ENCODE measurements at regions not wholly inside any gene's neighbourhood (a gene's known extent, or its start where the extent isn't known, plus 50 kb on each side); places are given as distances from the start of the nearest gene placed in this dataset.
"Not testable (repeated sequence)": the region's sequence is repeated elsewhere in the genome, so short reads cannot be mapped to it uniquely, and the experiment has no call there.

DNA sequence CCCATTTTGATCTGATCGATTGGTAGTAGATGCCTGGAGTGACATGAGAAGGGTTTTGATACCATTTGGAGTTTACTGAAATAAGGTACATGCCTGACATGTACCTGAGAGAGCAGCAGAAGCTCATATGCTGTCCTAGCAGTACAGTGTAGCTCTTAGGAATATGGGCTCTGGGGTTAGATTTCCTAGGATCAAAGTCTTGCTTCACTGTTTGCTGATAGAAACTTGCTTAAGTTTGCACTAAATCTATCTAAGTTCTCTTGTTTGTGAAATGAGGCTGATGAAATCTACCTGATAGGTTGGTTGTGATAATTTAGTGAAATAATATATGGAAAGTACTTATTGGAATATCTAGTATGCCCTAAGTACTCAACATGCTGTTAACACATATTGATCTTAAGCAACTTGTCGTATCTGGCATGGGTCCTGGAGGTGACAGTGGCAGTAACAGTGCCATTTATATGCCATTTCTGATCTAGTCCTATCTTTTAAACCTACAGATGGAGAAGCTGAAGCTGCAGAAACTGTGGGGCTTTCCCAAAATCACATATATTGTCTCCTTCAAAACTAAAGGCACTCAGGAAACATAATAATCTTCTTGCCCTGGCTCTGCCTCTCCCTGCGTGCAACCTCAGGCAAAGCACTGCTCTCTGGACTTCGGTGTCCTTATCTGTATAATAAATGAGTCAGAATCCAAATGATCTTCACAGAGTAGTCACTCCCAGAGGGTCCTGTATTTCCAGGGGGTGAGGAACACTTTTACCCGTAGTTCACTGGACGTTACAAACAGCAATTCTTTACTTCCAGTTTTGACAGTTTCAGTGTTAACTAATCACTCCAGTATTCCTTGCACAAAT lies 223.6 kb upstream of the SETMAR start:
- H3K27ac ChIP-seq (ENCODE audit: low read depth, low read length, poor library complexity, severe bottlenecking), result no peak overlapping the region
- no peaks in the 10 kb centered on the region for H3K4me1 ChIP-seq (ENCODE audit: insufficient read depth, low read length, poor library complexity, severe bottlenecking)
- TF ChIP-seq, protein P1, sequence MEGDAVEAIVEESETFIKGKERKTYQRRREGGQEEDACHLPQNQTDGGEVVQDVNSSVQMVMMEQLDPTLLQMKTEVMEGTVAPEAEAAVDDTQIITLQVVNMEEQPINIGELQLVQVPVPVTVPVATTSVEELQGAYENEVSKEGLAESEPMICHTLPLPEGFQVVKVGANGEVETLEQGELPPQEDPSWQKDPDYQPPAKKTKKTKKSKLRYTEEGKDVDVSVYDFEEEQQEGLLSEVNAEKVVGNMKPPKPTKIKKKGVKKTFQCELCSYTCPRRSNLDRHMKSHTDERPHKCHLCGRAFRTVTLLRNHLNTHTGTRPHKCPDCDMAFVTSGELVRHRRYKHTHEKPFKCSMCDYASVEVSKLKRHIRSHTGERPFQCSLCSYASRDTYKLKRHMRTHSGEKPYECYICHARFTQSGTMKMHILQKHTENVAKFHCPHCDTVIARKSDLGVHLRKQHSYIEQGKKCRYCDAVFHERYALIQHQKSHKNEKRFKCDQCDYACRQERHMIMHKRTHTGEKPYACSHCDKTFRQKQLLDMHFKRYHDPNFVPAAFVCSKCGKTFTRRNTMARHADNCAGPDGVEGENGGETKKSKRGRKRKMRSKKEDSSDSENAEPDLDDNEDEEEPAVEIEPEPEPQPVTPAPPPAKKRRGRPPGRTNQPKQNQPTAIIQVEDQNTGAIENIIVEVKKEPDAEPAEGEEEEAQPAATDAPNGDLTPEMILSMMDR (conservative IDR thresholded peaks at IDR 0.05; ENCODE audit: low read depth, low read length), result no peak
- no peak for TF ChIP-seq EZH2 (IDR thresholded peaks at IDR 0.05; ENCODE audit: borderline replicate concordance, low read depth, low read length, poor library complexity, severe bottlenecking)
- no peaks in the 10 kb centered on the region for H3K27me3 ChIP-seq (replicated peaks; ENCODE audit: insufficient read depth, low read depth, low read length, poor library complexity)
- ChIA-PET POLR2A (ENCODE audit: low non-redundant PET) (no interaction called here), CTCF (no interaction called here)
- no TSS peak for BruUV-seq (replicated peaks)
- intact Hi-C loops (cut with micrococcal nuclease; ENCODE audit: unreplicated experiment), result no loop called here
- peaks cover 10% of the 10 kb centered on the region for H3K9me3 ChIP-seq (ENCODE audit: low read depth, low read length, poor library complexity, severe bottlenecking)
- H3K36me3 ChIP-seq (ENCODE audit: insufficient read depth, low read length, poor library complexity, severe bottlenecking), result no peaks in the 10 kb centered on the region
- DNase-seq (ENCODE audit: low spot score), result no peak
- no peak overlapping the region for H3K4me3 ChIP-seq (ENCODE audit: low read depth, low read length, poor library complexity, severe bottlenecking)

GRCh38 chr3:4083225-4084015 lies 219.7 kb upstream of the SETMAR start:
- Histone ChIP-seq H3K36me3 (ENCODE audit: insufficient read depth, low read length, poor library complexity, severe bottlenecking) (no peaks in the 10 kb centered on the region), H3K4me1 (ENCODE audit: insufficient read depth, low read length, poor library complexity, severe bottlenecking) (no peaks in the 10 kb centered on the region), H3K4me3 (ENCODE audit: low read depth, low read length, poor library complexity, severe bottlenecking) (no peak overlapping the region), H3K9me3 (ENCODE audit: low read depth, low read length, poor library complexity, severe bottlenecking) (peaks cover 10% of the 10 kb centered on the region), H3K27me3 (replicated peaks; ENCODE audit: insufficient read depth, low read depth, low read length, poor library complexity) (no peaks in the 10 kb centered on the region), H3K27ac (ENCODE audit: low read depth, low read length, poor library complexity, severe bottlenecking) (no peak overlapping the region)
- ChIA-PET POLR2A (ENCODE audit: low non-redundant PET) (no interaction called here), CTCF (no interaction called here)
- intact Hi-C loops (cut with micrococcal nuclease; ENCODE audit: unreplicated experiment), result no loop called here
- BruUV-seq (replicated peaks), result no TSS peak
- TF ChIP-seq, protein P1 (conservative IDR thresholded peaks at IDR 0.05; ENCODE audit: low read depth, low read length), result no peak
- no peak for TF ChIP-seq EZH2 (IDR thresholded peaks at IDR 0.05; ENCODE audit: borderline replicate concordance, low read depth, low read length, poor library complexity, severe bottlenecking)
- no peak for DNase-seq (ENCODE audit: low spot score)

DNA sequence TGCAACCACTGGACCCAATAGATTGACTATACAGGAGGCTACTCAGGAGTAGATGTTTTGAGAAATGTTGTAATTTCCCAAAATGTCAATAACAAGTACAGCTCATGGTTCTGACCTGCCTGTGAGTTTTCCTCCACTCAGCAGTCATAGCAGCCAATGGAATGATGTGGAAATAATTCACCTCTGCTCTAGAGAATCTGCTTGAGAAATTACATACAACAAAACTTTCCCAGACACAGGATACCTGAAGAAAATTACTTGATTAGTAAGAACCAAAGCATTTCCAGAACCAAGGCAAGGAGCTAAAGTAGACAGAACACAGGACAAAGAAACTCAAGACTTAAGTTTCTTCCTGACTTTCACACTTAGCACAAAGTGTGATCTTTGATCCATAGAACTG lies 218.9 kb upstream of the SETMAR start:
- no peaks in the 10 kb centered on the region for H3K4me1 ChIP-seq (ENCODE audit: insufficient read depth, low read length, poor library complexity, severe bottlenecking)
- no peak for DNase-seq (ENCODE audit: low spot score)
- no peak overlapping the region for H3K27ac ChIP-seq (ENCODE audit: low read depth, low read length, poor library complexity, severe bottlenecking)
- intact Hi-C loops (cut with micrococcal nuclease; ENCODE audit: unreplicated experiment), result no loop called here
- no peak for TF ChIP-seq EZH2 (IDR thresholded peaks at IDR 0.05; ENCODE audit: borderline replicate concordance, low read depth, low read length, poor library complexity, severe bottlenecking)
- TF ChIP-seq, protein P1 (conservative IDR thresholded peaks at IDR 0.05; ENCODE audit: low read depth, low read length), result no peak
- H3K27me3 ChIP-seq (replicated peaks; ENCODE audit: insufficient read depth, low read depth, low read length, poor library complexity), result no peaks in the 10 kb centered on the region
- H3K4me3 ChIP-seq (ENCODE audit: low read depth, low read length, poor library complexity, severe bottlenecking), result no peak overlapping the region
- BruUV-seq (replicated peaks), result no TSS peak
- ChIA-PET CTCF (no interaction called here), POLR2A (ENCODE audit: low non-redundant PET) (no interaction called here)
- no peaks in the 10 kb centered on the region for H3K36me3 ChIP-seq (ENCODE audit: insufficient read depth, low read length, poor library complexity, severe bottlenecking)
- H3K9me3 ChIP-seq (ENCODE audit: low read depth, low read length, poor library complexity, severe bottlenecking), result peaks cover 10% of the 10 kb centered on the region

GRCh38 chr3:4086662-4087061 lies 216.5 kb upstream of the SETMAR start:
- DNase-seq (ENCODE audit: low spot score); H3K36me3 ChIP-seq (ENCODE audit: insufficient read depth, low read length, poor library complexity, severe bottlenecking); H3K27me3 ChIP-seq (replicated peaks; ENCODE audit: insufficient read depth, low read depth, low read length, poor library complexity); BruUV-seq (replicated peaks); H3K4me3 ChIP-seq (ENCODE audit: low read depth, low read length, poor library complexity, severe bottlenecking); CTCF ChIA-PET; POLR2A ChIA-PET (ENCODE audit: low non-redundant PET); H3K4me1 ChIP-seq (ENCODE audit: insufficient read depth, low read length, poor library complexity, severe bottlenecking); H3K9me3 ChIP-seq (ENCODE audit: low read depth, low read length, poor library complexity, severe bottlenecking); H3K27ac ChIP-seq (ENCODE audit: low read depth, low read length, poor library complexity, severe bottlenecking); intact Hi-C loops (cut with micrococcal nuclease; ENCODE audit: unreplicated experiment): not testable (repeated sequence)
